Adrenal gland (tissue), 5 donors: ENCODE measurements at regions not wholly inside any gene's neighbourhood (a gene's known extent, or its start where the extent isn't known, plus 50 kb on each side); places are given as distances from the start of the nearest gene placed in this dataset.

ENCODE experiments used
- POLR2A ChIP-seq, 2 donors: fragments of 450-650 bp; IDR thresholded peaks; one replicate each; pipeline ENCODE4 v1.6.1; 2017; ENCODE audit warnings: antibody characterized with exemption in 2 of 2, mild to moderate bottlenecking in 2 of 2, moderate library complexity in 1 of 2
- TF ChIP-seq, protein P1 (sequence below), 6 experiments: fragments of 450-650 bp in 4 of 6; fragments of 200-600 bp in 2 of 6; sonication (generic) in 1 of 6; IDR thresholded peaks; 1 replicate in 5 of 6; 2 replicates in 1 of 6; pipeline versions ENCODE4 v1.5.1 to v1.8.0; 2016 to 2021; ENCODE audit warnings: antibody characterized with exemption in 6 of 6, mild to moderate bottlenecking in 2 of 6, moderate library complexity in 1 of 6
- donor health status: DM: no; HTN: no; CAD: no.

DNA sequence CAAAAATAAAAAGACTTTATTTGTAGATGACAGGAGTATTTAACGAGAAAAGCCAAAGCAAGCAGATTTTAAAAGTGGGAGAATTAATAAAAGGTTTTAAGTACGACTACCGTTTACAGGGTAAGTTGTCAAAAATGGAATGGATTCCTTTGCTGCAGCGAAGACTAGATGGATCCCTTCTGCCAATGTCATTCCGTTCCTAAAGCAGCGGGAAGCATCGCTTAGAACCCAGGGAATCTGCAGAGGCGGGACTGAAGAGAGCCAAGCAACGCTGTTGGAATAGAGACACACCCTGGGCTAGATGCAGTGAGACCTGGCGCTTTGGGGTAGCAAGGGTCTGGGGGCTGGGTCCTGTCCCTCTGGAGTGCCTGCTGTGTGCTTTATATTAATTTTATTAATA is 303.1 kb upstream of the MKI67 start:
- TF ChIP-seq, protein P1, sequence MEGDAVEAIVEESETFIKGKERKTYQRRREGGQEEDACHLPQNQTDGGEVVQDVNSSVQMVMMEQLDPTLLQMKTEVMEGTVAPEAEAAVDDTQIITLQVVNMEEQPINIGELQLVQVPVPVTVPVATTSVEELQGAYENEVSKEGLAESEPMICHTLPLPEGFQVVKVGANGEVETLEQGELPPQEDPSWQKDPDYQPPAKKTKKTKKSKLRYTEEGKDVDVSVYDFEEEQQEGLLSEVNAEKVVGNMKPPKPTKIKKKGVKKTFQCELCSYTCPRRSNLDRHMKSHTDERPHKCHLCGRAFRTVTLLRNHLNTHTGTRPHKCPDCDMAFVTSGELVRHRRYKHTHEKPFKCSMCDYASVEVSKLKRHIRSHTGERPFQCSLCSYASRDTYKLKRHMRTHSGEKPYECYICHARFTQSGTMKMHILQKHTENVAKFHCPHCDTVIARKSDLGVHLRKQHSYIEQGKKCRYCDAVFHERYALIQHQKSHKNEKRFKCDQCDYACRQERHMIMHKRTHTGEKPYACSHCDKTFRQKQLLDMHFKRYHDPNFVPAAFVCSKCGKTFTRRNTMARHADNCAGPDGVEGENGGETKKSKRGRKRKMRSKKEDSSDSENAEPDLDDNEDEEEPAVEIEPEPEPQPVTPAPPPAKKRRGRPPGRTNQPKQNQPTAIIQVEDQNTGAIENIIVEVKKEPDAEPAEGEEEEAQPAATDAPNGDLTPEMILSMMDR (IDR thresholded peaks at IDR 0.05): no peak
- no peak for TF ChIP-seq POLR2A (IDR thresholded peaks at IDR 0.05)
